IPS DF 19.7 (cell line): ENCODE measurements at regions not wholly inside any gene's neighbourhood (a gene's known extent, or its start where the extent isn't known, plus 50 kb on each side); places are given as distances from the start of the nearest gene placed in this dataset.
"Not testable (repeated sequence)": the region's sequence is repeated elsewhere in the genome, so short reads cannot be mapped to it uniquely, and the experiment has no call there.

Source experiments
- DNase-seq: peaks from one replicate; pipeline ENCODE4 v3.0.0-alpha.2; 2013; ENCODE audit warnings: low read depth, low spot score

DNA sequence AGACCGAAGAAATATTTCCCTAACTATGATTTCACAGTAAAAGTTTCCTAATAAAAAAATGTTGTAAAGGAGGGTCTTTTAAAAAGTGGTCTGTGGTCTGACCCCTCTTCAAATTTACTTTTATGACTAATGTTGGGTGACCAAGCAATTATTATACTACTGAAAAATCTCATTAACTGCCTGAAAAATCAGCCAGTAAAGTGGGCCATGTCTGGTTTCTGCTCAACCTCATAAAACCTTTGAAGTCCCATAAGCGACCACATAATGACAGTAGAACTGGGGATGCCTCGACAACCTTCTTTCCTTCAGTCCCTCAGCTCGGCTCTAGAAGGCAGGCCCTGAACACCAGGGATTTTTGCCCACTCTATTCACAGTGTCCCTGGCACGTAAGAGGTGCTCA is 434.3 kb downstream of the EFNB2 start:
- no peak for DNase-seq

DNA sequence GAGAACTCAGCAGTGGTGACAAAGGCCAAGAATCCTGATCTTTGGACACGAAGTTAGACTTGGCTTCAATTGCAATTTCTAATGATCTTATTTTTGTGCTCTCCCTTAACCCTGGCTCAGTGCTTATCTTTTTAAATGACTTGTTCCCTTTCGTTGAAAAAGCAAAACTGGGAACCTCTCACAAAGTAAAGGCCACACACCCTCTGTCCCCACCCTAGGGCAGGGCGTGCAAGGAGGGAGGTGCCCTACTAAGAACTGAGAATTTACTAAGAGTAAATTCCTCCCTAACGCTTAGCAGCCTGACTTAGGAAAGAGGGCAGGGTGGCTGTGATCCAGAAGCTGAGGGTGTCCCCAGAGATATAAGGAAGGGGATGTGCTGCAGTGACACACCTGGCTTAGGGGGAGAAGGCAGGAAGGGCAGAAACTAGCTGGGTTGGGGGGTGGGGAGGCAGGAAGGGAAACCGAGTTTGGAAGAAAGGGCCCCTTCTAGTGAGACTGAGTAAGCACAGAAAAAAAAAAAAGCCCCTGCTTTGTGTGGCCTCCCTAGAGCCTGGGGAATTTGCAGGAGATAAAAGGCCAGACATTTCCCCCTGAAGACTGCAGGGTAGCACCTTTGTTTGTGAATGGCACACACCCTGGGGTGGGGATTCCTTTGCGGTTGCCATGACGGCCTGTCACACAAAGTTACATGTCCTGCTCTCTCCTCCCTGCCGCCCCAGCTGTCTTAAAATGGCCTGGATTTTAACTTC is 435.1 kb downstream of the EFNB2 start:
- peak; percentile 93 for DNase-seq

DNA sequence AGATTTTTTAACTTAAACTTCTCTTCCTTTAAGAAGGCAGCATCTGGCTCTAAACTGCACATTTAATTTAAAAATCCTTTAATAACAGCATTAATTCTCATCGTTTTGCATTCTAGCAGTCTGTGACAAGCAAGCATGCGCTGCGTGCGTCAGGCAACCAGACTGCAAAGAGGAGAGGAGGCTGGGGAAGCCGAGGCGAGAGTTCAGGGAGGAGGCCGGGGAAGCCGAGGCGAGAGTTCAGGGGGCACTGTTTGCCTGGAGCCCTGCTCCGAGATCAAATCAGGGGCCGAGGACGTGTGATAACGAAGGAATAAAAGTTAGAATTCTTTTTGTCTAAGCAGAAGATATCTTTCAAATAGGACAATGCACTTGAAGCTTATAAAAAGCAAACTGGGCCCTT is 435.7 kb downstream of the EFNB2 start:
- no peak for DNase-seq

DNA sequence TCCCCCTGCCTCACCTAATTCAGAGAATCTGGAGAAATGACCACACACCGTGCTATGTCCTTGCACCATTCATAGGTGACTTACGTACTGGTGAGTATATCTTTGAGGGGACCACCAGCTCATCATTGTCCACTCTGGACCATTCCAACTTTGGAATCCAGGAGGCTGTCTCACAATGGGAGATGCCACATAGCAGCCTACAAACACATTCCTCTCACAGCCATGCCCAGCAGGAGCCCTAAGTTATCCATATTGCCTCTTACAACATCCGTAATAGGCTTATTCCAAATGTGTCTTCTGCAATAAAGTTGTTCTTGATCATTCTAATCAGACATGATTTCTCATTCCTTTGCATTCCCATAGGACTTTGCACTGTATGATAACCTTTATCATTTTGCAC is 436.7 kb downstream of the EFNB2 start:
- no peak for DNase-seq

DNA sequence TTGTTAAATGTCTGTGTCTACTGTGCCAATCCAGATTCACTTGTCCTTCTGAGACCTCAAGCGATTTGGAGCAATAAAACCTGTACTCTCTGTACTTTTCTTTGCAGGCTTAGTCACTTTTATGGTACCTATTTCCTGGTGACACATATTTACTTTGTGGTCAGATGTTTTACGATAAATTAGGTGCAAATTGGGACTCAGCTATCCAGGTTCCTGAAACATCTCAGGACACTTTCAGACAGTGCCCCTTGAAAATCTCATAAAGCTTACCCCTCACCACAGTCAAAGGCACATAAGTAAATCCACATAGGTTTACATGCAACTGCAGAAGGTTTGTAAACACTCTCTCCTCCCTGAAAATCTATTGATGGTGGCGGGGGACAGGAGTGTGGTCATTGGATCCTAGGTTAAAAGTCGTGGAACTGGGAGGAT is 438.8 kb downstream of the EFNB2 start:
- DNase-seq, result no peak

DNA sequence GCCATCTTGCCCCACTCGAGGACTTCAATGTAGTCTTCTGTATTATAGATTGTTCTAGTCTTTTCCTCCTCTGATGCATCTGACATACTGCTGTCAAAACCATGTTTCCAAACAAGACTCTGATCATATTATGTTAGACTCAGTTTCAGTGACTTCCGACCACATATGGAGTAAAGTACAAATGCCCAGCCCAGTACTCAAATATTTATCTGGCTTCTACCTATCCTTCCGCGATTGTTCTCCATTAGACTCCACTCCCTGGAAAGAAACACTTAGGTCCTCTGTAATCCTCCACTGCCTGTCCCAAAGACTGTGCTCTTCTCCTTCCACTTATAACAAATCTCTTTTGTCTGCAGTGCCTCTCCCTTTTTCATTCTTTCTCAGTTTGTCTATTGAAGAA is 439.5 kb downstream of the EFNB2 start:
- no peak for DNase-seq

DNA sequence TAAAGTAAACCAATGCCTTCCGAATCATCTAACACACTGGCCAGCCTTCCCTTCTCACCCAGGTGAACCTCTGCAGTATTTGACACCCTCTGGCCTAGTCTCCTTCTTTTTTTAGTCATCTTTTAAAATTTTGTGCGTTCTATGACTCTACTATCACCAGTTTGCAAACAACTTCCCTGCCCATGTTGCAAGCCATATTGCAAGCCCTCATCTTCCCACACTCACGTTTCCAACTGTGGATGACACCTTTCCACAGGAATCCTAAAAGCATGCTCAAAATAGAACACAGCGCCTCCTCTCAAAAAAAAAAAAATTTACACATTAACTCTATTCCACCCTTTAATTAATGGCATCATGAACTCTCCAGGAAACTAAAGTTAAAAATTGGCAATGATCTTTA is 440.1 kb downstream of the EFNB2 start:
- DNase-seq, result no peak

DNA sequence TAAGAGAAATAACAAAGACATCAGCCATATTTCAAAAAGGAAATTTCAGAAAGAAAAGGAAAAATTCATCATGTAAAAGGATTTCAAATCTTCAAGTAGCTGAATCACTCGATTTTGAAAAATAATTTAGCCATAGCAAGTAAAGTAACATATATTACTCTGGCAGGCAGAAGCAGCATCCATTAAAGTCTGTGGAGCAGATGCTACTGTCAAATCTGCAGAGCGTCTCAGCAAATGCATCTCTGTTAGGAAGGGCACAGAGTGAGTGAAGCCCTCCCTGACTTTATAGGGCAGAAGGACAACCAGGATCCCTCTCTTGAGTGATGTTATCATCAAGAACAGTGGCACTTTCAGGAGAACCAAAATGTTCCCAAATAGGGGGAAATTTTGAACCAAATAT is 445.5 kb downstream of the EFNB2 start:
- DNase-seq, result no peak

DNA sequence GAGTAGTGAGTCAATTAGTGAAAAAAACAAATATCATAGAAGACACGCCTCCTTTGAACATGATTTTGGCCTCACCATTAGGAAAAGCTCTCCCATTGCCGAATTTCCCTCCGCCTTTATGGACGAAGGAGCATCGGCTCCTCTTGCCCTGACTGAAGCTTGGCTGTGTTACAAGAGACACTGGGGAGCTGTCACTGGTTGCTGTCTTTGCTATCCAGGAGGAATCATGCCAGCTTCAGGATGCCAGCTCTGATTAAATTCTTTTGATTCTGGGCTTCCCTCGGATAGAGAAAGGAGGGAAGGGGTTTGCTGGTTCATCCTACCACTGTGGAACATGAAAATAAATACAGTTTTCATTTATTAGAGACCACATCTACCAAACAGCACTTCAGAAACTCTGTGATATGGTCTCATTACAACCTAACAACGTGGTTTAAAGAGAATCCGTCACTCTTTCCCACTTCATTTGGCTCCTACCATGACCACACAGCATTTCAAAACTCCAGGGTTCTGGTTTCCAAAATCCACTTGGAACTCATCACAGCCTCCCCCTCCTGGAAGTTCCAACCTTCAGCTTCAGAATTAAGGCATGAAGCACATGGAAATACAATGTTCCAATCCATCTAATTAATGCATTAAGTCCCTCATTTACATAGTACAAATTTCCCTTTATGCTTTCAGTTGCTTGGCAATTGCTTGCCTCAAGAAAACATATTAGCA is 446.0 kb downstream of the EFNB2 start:
- DNase-seq, result no peak

DNA sequence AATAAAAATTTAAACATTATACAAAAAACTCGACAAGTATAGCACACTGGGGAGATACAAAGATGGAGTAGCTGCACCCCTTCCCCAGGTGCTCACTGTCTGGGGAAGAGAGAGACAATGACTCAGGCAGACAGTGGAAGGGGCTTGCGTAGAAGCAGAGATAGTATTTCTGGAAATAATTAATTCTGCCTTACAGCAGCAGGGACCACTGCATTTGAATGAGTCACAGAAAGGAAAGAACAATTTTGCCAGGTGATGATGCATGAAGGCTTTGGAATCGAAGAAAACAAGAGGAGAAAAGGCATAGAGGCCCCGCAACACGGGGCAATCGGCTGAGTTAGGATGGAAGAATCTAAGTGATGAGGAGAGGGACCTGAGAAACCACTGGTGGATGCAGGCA is 447.4 kb downstream of the EFNB2 start:
- no peak for DNase-seq

DNA sequence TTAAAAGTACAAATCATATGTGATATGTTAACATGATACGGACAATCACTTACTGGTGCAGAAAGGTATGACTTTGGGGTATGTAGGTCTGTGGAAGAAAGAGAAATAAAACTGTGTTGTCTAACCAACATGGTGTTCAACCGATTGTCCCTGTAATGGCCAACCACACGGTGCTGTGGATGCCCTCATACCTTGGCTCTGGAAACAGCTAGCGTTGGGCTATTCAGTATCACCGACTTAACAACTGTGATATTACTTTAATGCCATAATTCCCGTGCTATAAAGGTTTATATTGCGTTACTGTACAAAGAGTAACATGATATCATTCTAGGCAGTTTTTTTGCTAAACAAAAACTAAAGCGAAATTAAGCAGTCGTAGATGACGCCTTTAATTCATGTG is 448.3 kb downstream of the EFNB2 start:
- no peak for DNase-seq

DNA sequence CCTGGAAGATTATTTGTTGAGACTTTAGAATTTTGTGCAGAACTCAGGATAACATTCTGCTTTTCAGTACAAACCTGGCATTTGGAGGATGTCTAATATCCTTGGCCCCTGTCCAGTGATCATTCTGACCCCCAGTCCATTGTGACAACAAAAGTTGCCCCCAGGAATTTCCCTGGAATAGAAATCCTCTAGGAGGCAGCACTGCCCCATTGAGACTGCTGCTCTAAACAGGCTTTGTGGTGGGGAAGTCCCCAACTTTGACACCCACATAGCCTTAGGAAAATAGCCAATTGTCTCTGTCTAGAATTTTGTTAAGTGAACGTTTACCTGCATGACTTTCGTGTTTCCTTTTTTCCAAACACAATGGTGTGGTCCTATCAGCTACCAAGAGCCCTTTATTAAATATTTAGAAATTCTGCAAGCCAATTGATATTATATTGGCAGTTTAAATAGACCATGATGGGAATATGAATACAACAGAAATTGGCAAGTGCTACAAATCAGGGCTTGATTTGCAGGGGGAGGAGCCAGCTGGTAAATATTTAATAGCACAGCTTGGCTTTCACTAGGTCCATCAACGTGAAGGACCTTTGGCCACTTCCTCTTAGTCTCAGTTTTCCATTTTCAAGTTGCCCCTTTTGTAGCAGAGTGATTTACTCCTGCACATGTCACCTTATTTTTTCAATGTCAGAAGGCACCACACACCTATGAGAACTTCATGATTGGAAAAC is 451.7 kb downstream of the EFNB2 start:
- peak; percentile 15 for DNase-seq

DNA sequence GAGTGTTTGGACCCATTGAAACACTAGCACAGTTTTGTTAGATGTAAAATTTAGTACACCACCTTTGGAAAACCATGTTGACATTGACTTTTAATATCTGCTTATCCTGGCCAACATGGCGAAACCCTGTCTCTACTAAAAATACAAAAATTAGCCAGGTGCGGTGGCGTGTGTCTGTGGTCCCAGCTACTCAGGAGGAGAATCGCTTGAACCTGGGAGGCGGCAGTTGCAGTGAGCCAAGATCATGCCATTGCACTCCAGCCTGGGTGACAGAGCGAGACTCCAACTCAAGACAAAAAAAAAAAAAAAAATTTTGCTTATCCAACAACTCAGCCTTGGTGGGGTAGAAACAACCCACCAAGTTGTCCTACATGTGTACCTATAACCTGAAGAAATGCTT is 454.2 kb downstream of the EFNB2 start:
- DNase-seq, result not testable (repeated sequence)

DNA sequence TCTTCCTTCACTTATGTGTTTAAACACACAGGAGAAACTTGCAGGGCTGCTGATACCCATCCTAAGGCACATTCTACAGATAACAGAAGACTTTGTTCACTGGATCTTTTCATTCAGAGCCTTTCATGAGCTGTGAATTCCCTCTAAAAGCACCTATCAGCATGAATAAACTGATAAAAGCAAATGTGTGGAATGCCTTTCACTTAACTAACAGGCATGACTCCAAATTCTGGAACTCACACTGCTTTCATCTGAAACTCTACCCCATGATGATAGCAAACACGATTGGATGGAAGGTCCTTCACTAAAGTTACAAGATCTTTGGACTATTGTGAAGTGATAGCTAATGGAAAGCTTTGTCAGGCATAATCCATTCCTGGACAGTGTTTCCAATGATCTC is 457.3 kb downstream of the EFNB2 start:
- no peak for DNase-seq

DNA sequence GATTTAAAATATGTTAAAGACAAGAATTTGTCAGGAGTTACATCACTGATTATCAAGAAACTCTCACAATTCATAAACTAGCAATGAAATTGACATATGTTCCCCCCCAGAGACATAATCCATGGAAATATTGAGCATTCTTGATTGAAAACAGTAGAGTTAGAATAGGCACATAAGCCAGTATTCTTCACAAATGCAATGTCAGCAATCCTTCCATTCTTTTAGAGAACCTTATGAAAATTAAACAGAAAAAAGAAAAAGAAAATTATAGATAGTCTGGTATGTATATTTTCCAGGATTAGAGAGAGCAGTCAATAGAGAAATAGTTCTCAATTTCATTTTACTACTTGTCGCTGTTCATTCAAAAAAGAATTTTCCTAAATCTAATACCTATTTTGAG is 458.4 kb downstream of the EFNB2 start:
- no peak for DNase-seq

DNA sequence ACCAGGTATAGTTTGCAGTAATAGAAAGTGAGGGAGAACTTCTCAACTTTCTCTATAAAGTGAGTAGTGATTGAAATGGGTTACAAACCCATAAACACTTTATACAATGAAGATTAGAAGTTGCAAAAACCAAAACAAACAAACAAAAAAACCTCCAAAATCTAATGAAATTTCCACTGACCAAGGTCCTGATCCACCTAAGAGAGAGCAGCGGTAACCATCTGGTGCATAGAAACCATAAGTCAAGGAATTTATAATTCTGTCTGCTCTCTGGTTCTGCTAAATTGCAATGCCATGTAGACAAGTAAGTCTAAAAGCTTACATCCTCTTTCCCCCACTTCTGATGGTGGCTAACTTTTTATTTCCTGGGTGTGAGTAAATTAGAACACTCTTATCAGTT is 463.4 kb downstream of the EFNB2 start:
- DNase-seq, result no peak

DNA sequence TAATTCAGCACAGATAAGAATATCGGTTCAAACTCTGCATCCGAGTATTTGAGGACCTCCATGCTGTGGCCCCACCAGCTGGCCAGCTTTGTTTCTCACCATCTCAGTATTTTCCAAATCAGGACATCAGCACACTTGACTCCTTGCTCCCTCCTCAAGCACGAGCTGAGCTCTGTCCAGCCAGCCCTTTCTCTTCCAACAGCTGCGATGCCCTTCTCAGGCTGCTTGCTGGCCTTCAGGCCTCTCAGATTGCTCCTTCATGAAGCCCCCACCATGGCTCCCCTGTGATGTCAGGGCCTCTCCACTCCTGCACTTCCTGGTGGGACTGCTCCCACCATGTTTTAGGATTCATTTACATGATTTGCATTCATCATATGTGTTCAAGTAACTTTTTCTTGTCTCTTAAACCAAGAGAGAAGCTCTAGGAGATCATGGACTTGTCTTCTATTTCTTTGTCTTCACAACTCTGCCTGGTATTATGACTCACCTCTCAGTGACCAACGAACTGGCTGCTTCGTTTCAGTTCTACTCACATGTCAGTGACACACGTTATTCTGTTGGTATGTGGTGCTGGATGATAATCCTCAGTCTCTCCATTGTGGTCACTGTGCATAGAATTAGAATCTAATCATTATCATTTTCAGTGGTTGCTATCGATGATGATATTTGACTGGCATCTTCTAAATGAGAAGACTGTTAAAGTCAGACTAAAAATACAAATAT is 471.7 kb downstream of the EFNB2 start:
- DNase-seq, result no peak

DNA sequence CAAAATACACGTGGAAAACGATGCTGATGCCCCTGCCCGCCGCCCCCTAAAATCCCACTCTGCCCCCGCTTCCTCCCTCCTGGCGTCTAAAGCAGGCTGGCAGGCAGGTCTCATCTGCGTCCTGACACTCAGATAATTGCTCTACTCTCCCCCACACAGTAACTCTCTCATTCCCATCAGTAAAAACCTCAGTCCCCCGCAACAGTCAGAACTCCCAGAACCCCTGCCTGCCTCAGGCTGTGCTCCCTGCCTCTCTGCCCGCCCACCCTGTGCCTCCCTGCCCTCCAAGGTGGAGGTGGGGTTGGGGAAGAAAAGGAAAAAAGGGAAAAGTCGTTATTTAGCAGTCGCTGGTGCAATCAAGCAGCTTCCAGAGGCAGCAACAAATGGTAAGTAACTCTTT is 473.7 kb downstream of the EFNB2 start:
- DNase-seq, result no peak

DNA sequence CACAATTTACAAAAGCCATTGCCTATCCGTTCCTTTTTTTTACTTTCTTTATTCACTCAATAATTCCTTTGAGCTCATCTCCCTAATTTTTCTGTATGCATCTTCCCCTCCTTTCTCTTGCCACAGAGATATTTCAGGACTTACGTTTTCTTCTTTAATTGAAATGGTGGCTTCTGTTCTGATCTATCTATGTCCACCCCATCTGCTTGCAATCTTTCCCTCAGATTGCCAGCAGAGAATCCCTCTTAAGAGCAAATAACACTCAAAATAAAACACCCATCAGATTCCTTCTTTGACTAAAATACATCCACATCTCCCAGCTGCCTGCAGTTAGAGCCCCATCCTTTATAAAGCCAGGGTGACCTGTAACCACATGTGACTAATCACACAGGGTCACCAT is 478.6 kb downstream of the EFNB2 start:
- DNase-seq, result no peak

DNA sequence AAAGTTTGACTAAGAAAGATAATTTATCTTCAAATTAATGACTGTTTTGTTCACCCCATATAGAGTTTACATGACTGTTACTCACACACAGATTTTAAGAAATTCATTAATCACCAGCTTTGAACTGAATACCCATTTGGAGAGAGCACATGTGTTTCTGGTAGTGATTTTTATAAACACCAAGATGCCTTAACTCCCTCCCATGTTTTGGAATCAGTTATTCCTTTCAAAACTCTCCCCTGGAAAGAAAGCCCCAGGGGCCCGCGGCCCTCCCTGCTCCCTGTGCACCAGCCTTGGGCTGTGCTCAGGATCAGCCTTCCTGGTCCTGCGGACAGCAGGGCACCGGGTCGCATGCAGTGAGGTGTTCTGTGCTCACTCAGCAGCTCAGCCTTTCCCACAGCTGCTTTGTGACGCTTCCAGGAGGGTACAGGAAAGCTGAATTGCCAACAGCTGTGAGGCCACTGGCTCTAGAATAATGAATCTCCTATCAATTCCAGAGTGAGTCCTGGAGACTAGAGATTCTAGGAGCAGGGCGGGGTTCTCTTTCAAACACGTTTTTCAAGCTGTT is 483.2 kb downstream of the EFNB2 start:
- no peak for DNase-seq

DNA sequence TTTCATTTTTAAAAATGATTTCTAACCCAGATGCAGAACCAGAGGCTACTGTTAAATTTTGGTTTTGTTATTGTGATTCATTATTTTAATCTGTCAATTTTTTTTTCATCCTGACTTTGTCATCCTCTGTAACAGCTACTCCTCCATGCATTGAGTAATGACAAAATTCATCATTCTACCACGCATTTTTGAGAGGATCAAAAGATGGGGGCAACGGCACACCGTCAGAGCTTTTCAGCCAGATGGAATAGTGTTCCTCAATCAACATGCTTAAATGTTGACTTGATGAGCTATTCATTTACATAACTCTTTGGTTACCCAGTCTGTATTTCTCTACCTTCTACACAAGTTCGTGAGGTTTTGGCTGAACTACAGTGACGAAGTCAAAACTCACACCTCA is 486.3 kb downstream of the EFNB2 start:
- no peak for DNase-seq

DNA sequence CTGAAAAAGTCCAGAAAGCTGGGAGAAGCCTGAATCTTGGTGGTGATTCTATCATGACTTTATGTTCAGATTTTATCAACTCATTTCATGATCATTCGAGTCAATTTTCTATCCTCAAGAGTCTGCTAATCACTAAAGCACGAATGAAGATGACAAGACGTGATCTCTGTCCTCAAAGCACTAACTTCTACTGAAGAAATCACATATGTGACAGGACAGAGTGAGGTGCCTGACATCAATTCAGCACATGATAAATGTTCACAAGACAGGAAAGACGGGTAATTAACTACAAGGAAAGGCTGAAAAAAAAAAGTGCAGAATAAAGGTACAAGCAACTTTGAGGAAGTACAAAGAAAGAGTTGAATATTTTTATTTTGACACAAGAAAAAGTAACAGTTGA is 487.1 kb downstream of the EFNB2 start:
- no peak for DNase-seq
